ENCODE measurements at regions not wholly inside any gene's neighbourhood (a gene's known extent, or its start where the extent isn't known, plus 50 kb on each side); places are given as distances from the start of the nearest gene placed in this dataset.

- 90% methylated on average over 8 of the region's 8 CpGs for WGBS
- Histone ChIP-seq H3K4me1 (ENCODE audit: control insufficient read depth in 4 of 4, insufficient read depth in 4 of 4, low read length in 3 of 4) (no peaks in the 10 kb centered on the region), H3K4me3 (ENCODE audit: low read depth in 1 of 3, low read length in 3 of 3) (no peak overlapping the region), H3K27ac (ENCODE audit: low read depth in 1 of 2, low read length in 2 of 2) (no peak overlapping the region), H3K9me3 (ENCODE audit: control insufficient read depth in 4 of 4, low read length in 3 of 4) (no peaks in the 10 kb centered on the region), H3K9ac (ENCODE audit: low read depth in 1 of 2, low read length in 2 of 2) (no peak overlapping the region), H3K36me3 (ENCODE audit: control insufficient read depth in 4 of 4, insufficient read depth in 3 of 4, low read depth in 1 of 4, low read length in 3 of 4) (no peaks in the 10 kb centered on the region), H3K27me3 (ENCODE audit: control insufficient read depth in 4 of 4, insufficient read depth in 4 of 4, low read length in 3 of 4) (no peaks in the 10 kb centered on the region)
- no peak for DNase-seq (ENCODE audit: low spot score)
- TF ChIP-seq RAD21 (IDR thresholded peaks at IDR 0.05) (no peak), HNF4G (IDR thresholded peaks at IDR 0.05) (no peak), GABPA (IDR thresholded peaks at IDR 0.05 in 1 of 2, conservative IDR thresholded peaks at IDR 0.05 in 1 of 2) (no peak), REST (IDR thresholded peaks at IDR 0.05) (no peak), NR2F2 (IDR thresholded peaks at IDR 0.05) (no peak), RXRA (IDR thresholded peaks at IDR 0.05) (no peak), FOXA2 (IDR thresholded peaks at IDR 0.05) (no peak), MAX (IDR thresholded peaks at IDR 0.05) (no peak), ZBTB33 (IDR thresholded peaks at IDR 0.05) (no peak), EGR1 (IDR thresholded peaks at IDR 0.05; ENCODE audit: low read depth in 2 of 2) (no peak), SP1 (IDR thresholded peaks at IDR 0.05) (no peak), TAF1 (conservative IDR thresholded peaks at IDR 0.05) (no peak), JUND (IDR thresholded peaks at IDR 0.05) (no peak), ATF3 (IDR thresholded peaks at IDR 0.05) (no peak), CTCF (IDR thresholded peaks at IDR 0.05; ENCODE audit: low read depth, low read length, missing input control) (no peak)
Measured at GRCh38 chr1:8145545-8146202, 119.6 kb upstream of the ERRFI1 start.

- no peaks in the 10 kb centered on the region for H3K9me3 ChIP-seq (ENCODE audit: control insufficient read depth in 4 of 4, low read length in 3 of 4)
- H3K27ac ChIP-seq (ENCODE audit: low read depth in 1 of 2, low read length in 2 of 2), result no peak overlapping the region
- no peaks in the 10 kb centered on the region for H3K4me1 ChIP-seq (ENCODE audit: control insufficient read depth in 4 of 4, insufficient read depth in 4 of 4, low read length in 3 of 4)
- no peak overlapping the region for H3K4me3 ChIP-seq (ENCODE audit: low read depth in 1 of 3, low read length in 3 of 3)
- no peaks in the 10 kb centered on the region for H3K36me3 ChIP-seq (ENCODE audit: control insufficient read depth in 4 of 4, insufficient read depth in 3 of 4, low read depth in 1 of 4, low read length in 3 of 4)
- H3K9ac ChIP-seq (ENCODE audit: low read depth in 1 of 2, low read length in 2 of 2), result no peak overlapping the region
- no peak for TF ChIP-seq CTCF (IDR thresholded peaks at IDR 0.05; ENCODE audit: low read depth, low read length, missing input control)
- no peak for TF ChIP-seq TAF1 (conservative IDR thresholded peaks at IDR 0.05)
- WGBS, result 90% methylated on average over 13 of the region's 13 CpGs
- no peaks in the 10 kb centered on the region for H3K27me3 ChIP-seq (ENCODE audit: control insufficient read depth in 4 of 4, insufficient read depth in 4 of 4, low read length in 3 of 4)
- DNase-seq (ENCODE audit: low spot score), result no peak
Measured at GRCh38 chr1:8144323-8144722, 118.2 kb upstream of the ERRFI1 start.
